ENCODE measurements at regions not wholly inside any gene's neighbourhood (a gene's known extent, or its start where the extent isn't known, plus 50 kb on each side); places are given as distances from the start of the nearest gene placed in this dataset.

DNA sequence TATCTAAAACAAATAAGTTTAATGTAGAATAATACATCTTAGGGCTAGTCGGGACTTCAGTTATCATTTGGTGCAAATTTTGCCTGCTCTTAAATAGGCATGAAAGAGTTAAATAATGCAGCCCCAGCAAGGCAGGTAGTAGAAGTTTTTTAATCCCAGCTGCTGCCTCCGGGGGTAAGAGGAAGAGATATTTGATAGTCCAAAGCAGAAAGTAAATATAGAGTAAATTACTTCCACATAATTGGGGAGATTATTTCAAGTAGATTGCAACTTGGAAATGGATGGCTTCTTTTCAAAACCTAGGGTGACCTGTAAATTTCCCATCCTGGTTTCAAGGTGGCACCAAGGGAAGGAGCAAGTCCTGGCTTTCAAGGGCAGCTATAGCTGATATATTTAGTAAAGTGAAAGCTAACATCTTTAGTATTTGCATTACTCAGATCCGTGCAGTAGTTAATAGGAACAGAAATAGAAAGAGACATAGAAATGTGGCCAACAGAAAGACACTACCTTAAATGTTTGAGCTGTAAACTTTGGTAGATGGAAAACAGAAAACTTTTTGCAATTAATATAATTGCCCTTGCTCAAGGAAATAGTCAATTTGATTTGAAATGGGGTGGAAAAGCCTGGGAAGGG lies 109.1 kb downstream of the LMO4 start:
- DNase-seq (ENCODE audit: low read depth in 2 of 2): no peak

DNA sequence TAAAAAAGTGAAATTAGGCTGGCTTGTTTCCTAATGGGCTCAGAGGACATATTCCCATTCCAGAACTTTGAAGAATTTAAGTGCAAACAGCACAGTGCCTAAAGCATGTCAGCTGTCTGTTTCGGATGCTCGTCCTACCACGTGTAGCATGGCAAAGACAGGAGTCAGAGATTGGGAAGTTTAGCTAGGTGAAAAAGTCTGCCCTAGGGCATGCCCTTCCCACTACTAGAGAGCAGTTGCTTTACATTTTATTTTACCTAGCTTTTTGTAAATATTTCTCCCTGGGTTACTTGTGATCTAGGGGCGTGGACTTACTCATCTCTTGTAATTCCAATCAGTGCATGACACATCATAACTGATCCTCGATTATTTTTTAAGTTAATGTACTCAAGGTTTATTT lies 111.1 kb downstream of the LMO4 start:
- no peak for DNase-seq (ENCODE audit: low read depth in 2 of 2)

DNA sequence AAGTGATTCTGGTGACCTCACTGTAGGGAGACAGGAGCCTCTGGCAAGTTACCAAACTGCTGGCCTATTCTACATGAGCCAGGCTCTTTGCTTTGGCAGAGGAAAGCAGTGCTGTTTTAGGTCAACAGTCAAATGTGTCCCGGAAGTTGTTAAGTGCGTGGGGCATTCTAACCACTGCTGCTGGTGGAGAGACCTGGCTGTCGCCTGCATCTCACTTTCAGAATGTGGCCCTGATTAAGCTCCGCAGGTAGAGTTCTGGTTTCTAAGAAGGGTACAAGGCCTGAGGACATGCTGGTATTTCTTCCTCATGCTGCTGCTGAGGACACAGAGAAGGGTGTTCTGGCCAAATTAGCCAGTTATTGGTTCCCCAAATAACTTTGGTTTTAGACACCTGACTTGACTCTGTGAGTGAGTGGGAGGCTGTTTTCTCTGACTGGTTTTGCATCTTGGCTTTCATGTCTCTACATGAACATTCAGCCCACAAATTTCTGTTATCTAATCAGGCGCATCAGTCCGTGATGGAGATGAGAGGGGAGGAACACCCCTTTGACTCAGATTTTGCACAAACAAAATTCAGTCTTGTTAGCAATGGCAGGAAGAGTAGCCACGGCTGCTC lies 120.8 kb downstream of the LMO4 start:
- no peak for DNase-seq (ENCODE audit: low read depth in 2 of 2)

DNA sequence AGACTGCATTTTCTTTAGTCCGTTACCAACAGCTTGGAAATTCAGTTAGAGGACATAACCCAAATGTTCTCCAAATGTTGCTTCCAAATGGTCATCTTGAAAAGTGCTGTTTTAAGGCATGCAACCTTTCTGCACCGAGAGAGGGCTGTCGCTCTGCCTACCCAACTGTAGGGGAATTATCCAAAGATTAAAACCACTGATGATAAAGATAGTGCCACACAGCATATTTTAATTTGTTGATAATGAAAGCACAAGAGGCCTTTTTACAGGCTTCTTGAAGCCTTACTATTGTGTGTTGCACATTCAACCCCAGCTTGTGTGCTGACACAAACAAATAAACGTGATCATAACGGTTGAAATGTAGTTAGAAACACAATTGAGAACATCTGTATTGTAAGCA lies 121.5 kb downstream of the LMO4 start:
- DNase-seq (ENCODE audit: low read depth in 2 of 2): no peak

DNA sequence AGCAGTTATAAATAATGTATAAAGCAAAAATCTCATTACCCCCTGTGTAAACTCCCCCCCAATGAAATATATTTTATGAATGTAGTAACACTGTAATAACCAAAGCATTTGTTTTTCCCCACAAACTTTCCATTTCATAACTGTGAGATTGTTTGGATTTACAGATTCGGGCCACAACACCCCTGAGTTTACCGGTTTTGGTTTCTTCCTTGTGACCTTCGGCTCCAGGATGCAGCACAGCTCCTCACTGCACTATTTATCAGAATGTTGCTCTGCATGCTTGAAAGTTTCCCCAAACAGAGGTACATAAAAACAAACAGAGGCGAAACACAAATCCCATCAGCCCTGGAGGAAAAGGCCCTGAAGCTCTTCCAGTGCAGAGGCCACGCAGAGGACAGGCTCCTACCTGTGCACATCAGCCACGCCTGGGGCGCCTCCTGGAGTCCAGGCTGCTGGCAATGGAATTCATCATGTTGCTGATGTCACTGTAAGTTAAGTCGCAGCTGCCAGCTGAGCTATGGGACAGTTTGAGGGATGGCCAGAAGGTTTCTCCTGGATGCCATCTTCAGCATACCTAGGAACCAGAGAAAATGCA lies 122.0 kb downstream of the LMO4 start:
- no peak for DNase-seq (ENCODE audit: low read depth in 2 of 2)

DNA sequence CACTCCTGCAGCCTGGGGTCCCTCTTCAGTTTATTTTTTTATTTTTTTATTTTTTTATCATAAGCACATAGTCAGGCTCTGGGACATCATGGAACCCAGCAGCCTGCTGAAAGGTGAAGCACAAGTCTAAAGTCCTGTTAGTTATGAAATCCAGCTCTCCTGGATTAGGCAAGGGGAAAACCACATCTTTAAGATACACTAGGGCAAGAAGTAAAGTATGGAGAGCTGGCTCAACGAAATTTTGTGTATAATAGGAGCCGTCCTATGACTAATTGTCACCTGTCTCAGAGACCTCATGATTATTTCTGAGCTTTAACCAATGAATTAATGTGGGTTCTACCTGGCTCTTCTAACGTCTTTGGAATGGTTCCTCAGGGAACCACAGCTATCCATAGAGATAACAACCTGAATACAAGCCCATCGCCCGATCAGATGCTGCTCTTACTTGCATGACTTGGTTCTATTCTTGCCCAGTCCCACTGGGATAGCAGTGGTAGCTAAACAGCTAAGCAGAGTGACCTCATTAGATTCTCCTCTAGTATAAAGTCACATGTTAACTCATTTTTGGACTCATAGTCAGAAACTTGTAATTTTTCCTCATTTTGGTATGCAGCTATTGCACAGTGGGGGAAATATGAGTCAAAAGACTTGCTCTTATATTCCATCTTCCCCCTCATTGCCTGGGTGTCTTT lies 122.7 kb downstream of the LMO4 start:
- DNase-seq (ENCODE audit: low read depth in 2 of 2): no peak

DNA sequence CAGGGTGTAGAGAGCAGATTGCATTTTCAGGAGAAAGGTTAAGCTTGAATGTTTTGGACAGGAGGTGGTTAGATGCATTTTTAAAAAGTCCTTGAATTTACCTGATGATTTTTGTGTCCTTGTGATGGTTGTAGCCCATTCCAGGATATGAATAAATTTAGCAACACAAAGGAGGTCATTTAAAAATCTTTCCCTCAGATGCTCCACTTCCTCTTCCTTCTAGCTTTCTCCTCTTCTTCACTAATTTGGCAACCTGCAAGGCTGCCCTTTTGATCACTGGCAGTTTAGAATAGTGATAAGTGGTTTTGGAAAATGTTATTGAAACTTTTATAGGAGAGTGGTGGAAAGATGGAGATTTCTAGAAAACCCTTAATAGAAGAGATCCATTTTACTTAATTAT lies 124.0 kb downstream of the LMO4 start:
- no peak for DNase-seq (ENCODE audit: low read depth in 2 of 2)

DNA sequence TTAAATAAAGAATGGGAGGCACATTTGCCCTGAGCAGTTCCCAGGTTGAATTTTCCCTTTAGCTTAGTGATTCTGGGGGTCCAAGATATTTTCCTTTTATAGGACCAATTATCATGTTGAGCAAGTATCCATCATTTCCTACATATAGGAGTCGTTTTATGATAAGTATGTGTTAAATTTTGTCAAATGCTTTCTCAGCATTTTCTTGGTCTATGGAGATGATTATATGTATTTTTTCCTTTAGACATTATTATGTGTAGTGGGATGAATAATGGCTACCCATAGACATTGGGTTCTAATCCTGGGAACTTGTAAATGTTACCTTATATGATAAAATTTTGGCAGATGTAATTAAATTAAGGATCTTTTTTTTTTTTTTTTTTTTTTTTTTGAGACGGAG lies 128.7 kb downstream of the LMO4 start:
- DNase-seq (ENCODE audit: low read depth in 2 of 2): no peak

DNA sequence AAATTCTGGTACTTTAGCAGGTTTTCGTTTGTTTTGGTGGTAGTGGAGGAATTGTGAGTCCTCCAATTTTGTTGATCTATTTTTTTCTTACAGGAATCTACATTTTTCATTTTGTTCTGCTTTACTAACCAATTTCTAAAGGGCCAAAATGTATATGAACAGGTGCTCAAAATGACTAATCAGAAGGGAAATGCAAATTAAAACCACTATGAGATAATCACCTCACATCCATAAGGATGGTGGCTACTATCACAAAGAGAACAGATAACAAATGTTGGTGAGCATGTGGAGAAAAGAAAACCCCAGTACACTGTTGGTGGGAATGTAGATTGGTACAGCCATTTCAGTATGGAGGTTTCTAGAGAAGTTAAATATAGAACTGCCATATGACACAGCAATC lies 134.2 kb downstream of the LMO4 start:
- DNase-seq (ENCODE audit: low read depth in 2 of 2): no peak

DNA sequence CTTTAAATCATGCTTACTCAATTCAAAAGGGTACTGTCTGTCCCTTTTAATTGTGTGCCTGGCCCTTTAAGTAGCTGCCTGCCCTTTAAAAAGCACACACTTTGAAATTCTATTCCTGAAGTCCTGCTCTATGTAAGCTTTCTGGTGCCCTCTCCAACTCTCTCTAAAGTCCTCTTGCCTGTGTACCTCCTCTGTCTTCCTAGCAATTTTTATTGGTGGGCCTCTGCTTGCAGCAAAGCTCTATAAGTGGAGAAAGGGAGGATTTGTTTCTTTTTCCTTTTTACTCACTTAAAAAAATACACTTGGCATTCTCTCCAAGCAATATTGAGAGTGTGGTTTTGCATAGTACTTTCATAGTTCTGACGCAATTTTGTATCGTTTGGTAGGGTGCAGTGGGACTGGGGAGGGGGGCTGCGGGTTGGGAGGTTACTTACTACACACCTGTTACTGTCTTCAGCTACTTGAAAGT lies 135.4 kb downstream of the LMO4 start:
- DNase-seq (ENCODE audit: low read depth in 2 of 2): no peak

DNA sequence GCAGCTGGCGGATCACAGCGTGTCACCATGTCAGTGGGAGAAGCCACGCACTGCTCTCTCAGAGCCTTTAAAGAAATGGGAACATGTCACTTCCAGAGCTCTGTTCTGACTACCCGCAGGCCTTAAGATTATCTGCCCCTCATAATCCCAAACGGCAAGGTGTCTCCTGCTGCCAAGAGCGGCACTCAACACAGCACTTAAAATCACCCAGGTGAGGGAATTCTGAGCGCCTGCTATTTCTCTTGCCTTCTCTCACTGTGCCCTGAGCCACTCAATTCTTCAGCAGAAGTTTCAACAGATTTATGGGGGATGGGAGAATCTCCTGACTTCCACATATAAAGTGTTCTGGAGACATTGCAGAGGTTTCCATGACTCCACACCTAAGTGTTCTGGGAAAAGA lies 137.9 kb downstream of the LMO4 start:
- DNase-seq (ENCODE audit: low read depth in 2 of 2): no peak

DNA sequence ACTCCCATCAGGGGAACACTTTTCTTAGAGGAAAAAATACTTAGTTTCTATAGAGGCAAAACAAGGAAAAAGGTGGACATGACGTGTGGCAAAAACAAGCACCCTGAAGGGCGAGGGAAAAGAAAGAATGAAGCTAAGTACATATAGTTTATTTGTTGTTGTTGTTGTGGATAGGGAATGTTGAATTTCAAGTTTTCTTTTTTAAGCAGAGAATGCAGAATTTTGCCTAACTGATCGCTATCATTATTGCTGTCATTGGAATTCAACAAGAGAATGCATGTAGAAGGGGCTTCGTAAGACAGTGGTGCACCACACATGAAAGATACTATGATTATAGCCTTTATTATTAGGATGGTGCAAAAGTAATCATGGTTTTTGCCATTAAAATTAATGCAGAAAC lies 144.0 kb downstream of the LMO4 start:
- DNase-seq (ENCODE audit: low read depth in 2 of 2): no peak

DNA sequence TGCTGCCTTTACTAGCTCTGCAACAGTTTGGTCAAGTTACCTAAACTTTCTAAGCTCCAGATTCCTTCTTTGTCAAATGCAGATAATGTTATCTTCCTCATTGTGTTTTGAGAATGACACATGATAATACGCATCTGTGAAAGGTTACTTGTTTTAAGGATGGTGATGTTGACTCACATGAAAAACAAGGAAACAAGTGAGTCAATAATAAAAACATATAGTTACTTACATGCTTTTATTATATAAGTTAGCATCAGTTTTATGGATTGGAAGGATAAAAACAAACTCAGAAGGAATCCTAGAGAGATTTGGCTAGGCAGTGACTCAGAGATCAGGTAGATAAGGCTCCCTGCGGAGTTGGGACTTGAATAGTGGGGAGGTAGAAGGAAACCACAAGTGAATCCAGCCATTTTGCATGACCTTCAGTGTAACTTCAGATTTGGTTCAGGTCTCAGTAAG lies 144.6 kb downstream of the LMO4 start:
- DNase-seq (ENCODE audit: low read depth in 2 of 2): no peak

DNA sequence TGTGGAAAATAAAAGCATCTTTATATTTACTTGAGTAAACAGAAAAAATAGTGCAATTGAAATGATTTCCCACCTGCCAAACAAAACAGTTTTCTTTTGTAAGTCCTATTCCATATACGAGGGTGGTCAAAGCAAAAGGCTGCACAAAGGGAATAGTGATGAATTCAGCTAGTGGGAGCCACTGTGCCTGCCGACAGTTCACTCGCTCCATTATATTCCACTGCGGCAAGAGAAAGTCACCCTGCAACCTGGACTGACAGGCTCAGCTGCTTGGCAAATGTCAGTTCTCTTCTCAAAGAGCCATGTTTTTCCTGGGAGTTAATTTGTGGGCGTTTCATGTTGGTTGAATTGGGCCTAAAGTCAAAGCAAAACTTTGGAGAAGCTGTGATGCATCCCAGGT lies 145.4 kb downstream of the LMO4 start:
- no peak for DNase-seq (ENCODE audit: low read depth in 2 of 2)

DNA sequence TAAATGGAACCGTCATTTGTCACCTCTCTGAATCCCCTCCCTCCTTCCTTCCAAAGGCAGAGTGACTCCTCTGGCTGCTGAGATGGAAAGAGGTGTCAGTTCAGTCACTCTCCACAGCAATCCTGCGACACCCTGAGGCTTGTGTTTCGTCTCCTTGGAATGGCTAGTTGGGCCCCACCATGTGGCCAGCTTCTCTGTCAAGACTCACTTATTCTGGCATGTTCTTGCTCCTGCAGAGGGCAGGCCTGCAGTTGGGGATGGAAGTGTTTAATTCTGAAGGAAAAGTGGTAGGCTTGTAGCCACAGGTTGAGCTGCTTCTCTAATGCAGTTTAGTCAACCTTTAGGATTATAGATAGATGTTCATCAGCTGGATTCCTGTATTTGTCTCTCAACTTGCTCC lies 149.6 kb downstream of the LMO4 start:
- DNase-seq (ENCODE audit: low read depth in 2 of 2): no peak

DNA sequence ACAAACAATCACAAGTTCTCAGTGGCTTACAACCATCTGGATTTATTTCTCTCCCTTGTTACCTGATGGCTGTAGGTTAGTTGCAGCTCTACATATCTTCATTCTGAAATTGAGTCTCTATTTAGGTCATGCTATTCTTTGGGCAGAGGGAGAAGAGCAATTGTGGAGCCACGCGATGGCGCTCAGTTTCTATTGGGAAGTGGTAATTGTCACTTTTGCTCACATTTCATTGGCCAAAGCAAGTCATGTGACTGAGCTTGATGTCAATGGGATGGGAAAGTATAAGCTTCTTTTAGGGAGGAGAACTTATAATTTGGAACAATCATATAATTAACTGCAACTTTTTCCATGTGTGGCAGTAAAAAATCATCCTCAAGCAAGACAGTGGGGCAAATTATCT lies 166.5 kb downstream of the LMO4 start:
- DNase-seq (ENCODE audit: low read depth in 2 of 2): no peak

DNA sequence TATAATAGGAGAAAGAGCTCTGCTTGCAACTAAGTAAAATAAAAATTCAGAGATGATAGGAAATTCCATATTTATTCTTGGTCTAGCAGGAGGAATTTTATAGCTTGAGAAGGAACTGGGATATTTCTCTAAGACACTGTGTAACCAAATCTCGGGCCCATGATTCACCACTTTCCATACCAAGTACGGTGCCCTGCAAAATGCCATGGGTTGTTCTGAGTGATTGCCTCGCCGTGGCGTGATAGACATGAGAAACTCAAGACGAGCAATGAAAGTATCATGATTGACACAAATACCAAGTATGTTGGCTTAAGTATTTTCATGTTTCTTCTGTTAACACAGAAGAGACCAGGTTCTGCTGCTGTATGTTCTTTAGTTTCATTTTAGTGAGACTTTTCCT lies 167.2 kb downstream of the LMO4 start:
- DNase-seq (ENCODE audit: low read depth in 2 of 2): no peak

DNA sequence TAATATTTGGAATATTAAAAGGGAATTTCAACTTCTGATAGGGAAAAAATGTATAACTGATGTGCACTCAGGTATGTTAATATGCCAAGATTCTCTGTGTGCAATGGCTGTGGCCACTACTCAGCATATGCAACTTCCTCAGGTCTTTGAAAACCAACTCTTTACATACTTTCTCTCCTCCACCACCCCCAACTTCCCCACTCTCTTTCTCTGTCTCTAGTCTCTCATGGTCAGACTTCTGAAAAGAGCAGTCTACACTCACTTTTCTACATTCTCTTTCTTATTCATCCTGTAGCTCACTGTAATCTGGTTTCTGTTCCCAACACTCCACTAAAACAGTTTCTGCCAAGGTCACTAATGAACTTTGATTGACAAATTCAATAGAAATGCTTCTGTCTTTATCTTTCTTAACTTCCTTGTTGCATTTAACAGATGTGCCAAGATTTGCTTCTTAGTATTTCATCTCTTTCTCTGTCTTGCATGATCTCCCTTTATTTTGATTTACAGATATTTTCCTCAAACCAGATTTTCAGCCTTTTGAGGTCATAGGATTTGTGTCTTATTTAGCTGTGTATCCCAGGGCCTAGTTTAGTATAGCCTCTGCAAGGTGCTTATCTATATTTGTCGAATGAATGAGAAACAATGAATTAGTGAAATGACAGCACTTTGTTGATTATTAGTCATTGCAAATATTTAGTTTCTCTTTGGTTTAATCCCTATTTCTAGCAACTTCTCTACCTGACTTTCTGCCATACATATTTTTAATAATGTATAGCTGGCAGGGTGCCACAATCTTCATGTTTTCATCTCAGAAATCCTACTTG lies 168.9 kb downstream of the LMO4 start:
- DNase-seq (ENCODE audit: low read depth in 2 of 2): no peak

DNA sequence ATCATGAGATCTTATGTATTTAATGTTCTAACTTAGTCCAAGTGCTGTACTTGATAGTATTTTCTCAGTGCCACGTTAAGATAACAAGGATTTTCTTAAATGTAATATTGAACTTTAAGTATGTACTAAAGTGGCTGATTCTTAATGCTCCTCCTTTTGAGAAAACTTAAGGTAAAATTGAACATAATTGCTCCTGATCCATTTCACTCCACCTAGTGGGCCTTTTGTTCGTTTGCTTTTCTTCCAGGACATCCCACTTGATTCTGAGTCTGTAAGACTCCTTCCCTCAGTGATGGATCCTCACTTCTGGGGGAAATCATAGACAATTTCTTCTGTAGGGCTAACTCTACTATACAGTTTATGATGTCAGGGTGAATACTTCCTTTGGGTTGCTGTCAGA lies 173.1 kb downstream of the LMO4 start:
- no peak for DNase-seq (ENCODE audit: low read depth in 2 of 2)

DNA sequence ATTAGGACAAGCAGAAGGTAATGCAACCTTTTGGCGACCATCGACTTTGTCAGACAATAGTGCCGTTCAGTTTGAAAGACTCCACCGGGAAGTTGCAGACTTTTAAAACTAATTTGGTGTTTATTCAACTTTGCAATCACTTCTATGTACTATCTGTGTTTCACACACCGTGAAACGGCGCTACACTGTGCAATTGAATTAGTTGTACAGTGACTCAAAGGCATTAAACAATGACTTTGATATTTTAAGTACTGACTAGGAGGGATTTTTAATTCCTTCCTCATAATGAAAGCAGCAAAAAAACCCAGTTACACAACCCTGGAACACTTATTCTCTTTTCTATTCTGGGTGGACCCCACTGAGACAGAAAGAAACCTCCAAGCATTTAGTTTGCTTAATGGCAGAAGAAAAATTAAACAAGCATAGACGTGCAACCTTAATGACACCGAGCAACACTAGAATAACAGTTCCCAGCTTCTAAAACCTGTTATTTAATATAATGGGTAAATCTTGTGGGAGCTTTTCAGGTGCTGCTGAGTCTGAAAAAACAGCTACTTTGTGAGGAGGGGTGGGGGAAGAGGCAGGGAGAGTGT lies 176.8 kb downstream of the LMO4 start:
- DNase-seq (ENCODE audit: low read depth in 2 of 2): no peak

DNA sequence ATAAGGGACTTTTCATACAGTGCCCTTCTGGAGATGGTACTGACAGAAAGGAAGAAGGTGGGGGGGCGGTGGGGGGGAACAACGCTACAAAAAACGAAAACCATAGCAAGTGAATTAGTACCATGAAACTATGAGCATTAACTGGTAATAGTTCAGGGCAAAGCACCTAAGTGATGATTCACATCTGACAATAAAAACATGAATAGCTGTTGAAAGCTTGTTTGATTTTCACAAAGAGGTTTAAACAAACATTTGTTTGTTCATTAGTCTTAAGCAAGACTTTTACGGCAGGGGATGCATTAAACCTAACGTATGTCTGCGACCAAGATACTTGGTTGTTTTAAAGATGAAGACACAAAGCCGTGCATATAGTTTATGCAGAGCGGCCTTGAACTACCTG lies 177.5 kb downstream of the LMO4 start:
- DNase-seq (ENCODE audit: low read depth in 2 of 2): no peak

All from stimulated activated CD8-positive, alpha-beta memory T cell treated with anti-CD3 and anti-CD28 coated beads, Interleukin-7, amount 100 ng/mL, for 1 hour (primary cell).